NAMALWA (cell line): ENCODE measurements at regions not wholly inside any gene's neighbourhood (a gene's known extent, or its start where the extent isn't known, plus 50 kb on each side); places are given as distances from the start of the nearest gene placed in this dataset.
"Not testable (repeated sequence)": the region's sequence is repeated elsewhere in the genome, so short reads cannot be mapped to it uniquely, and the experiment has no call there.

ENCODE experiments used
- DNase-seq: peaks from one replicate; pipeline ENCODE4 v3.0.0-alpha.2; 2015; ENCODE audit warnings: low spot score

DNA sequence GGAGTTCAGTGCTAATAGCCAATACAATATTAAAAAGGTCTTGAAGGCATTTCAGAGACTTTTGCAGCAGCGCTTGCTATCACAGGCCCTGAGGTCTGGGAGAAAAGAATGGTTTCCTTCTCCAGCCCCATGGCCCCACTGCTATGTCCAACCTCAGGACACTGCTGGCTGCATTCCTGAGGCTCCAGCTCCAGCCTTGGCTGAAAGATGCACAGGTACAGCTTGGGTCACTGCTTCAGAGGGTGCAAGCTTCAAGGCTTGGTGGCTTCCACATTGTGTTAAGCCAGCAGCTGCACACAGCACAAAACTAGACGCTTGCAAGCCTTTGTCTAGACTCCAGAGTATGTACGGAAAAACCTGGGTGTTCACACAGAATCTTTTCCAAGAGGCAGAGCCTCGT lies 589.2 kb downstream of the CWH43 start:
- DNase-seq, result not testable (repeated sequence)

DNA sequence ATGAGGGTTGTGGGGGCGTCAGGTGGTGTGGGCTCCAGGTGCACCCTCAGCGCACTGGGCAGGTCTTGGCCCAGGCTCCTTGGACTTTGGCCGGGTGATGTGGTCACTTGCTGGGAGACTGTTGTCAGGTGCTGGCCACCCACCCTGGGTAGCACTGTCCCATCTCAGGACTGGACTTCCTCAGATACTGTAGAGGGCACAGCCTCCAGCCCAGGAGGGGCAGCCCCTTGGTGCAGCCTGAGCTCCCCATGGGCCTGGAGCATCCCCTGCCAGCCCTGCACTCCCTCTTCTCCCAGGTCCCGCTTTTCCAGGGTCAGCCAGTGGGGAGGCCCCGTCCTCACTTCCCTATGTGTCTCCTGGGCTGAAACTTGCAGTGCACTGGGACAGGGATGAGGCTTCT lies 592.3 kb downstream of the CWH43 start:
- not testable (repeated sequence) for DNase-seq

DNA sequence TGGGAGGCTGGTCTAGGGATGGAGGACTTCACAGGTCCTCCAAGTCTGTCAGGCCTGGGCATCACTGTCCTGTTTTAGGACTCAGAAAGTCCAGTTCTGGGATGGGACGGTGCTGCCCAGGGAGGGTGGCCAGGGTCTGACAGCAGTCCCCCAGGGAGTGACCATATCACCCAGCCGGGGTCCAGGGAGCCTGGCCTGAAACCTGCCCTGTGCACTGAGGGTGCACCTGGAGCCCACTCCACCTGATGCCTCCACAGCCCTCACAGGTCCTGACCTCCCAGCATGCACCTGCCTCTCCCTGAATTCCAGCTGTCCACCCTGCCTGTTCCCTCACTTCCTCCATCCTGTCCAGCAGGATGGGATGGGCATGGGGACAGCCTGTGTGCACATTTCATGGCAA lies 592.8 kb downstream of the CWH43 start:
- not testable (repeated sequence) for DNase-seq

DNA sequence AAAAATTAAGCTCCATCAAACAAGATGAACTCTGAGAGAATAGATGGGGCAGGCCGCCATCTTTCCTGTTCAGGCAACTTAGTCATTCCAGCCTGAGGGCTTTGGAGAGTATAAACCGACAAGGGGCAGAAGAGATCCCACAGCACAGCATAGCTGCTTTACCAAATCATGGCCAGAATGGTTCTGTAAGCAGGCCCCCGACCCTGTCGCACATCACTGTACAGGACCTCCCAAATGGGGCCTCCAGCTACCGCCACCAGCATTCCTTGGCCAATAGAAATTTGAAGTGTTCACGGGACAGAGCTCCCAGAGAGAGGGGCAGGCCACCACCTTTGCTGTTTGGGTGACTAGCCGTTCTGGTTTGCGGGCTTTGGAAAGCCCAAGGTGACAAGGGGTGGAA lies 594.1 kb downstream of the CWH43 start:
- DNase-seq, result not testable (repeated sequence)

DNA sequence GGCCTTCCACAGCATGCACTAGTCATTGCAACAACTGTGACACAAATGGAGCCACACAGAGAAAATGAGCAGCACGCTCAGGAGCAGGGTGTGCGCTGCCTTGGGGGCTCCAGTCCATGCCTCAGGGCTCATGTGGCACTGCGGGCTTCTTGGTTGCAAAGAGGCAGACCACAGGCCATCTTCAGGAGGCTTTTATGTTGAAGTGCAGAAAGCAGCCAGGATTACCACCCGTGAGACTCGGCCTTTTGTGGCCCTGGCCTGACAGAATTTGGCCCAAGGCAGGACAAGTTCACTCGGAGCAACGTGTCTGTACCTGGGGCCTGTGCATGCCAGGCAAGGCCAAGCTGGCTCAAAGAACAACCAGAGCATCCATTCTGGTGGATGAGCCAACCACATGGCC lies 602.3 kb downstream of the CWH43 start:
- DNase-seq, result not testable (repeated sequence)

DNA sequence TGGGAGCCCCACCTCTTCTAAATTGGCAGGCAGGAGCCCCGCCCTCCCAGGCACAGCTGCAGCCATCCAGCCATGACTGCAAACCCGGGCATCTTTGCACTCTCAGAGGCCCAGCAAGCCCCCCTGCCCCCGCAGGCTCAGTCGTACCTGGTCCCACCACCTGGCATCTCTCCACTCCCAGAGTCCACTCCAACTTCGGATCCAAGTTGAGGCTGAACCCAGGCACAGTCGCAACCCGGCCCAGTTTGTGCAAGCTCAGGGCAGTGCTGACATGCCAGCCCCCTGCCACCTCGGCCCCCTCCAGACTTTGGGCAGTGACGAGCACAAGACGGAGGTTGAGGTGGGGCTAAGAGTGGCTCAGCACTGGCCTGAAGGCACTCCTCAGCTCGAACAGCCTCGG lies 632.4 kb downstream of the CWH43 start:
- not testable (repeated sequence) for DNase-seq

DNA sequence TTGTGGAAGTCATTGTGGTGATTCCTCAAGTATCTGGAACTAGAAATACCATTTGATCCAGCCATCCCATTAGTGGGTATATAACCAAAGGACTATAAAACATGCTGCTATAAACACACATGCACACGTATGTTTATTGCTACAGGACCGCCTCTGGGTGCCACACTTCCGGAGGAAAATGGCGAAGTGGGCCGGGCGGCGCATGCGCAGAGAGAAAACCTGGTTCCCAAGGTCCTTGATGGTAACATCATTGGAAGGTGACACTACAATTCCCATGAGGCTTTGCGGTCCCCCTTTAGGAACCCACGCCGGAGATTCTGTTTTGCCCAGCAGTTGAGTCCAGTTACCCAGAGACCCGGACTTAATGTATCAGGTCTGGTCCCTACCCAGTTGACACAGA lies 640.4 kb downstream of the CWH43 start:
- DNase-seq, result not testable (repeated sequence)
